Testis (tissue), 2 donors: ENCODE measurements at regions not wholly inside any gene's neighbourhood (a gene's known extent, or its start where the extent isn't known, plus 50 kb on each side); places are given as distances from the start of the nearest gene placed in this dataset.

Experiments used
- CTCF ChIP-seq, 3 experiments: fragments of 450-650 bp in 2 of 3; fragments of 200-600 bp in 1 of 3; sonication (generic) in 1 of 3; IDR thresholded peaks; one replicate each; pipeline ENCODE4 v1.5.1; 2016 to 2019; ENCODE audit warnings: antibody characterized with exemption in 3 of 3, mild to moderate bottlenecking in 2 of 3, moderate library complexity in 1 of 3
- POLR2A ChIP-seq: fragments of 450-650 bp; IDR thresholded peaks from one replicate; pipeline ENCODE4 v1.6.1; 2017; ENCODE audit warnings: antibody characterized with exemption, mild to moderate bottlenecking, moderate library complexity

- TF ChIP-seq POLR2A (no peak), CTCF (IDR thresholded peaks at IDR 0.05) (no peak)
These were observed 143.2 kb downstream of the DDX1 start for GRCh38 chr2:15734674-15735483.
